ENCODE measurements at regions not wholly inside any gene's neighbourhood (a gene's known extent, or its start where the extent isn't known, plus 50 kb on each side); places are given as distances from the start of the nearest gene placed in this dataset.

- Mint-ChIP-seq H3K27ac (ENCODE audit: unreplicated experiment) (no peak overlapping the region), H3K27me3 (ENCODE audit: unreplicated experiment) (peaks cover 8% of the 10 kb centered on the region), H3K36me3 (ENCODE audit: low read depth, unreplicated experiment) (peaks cover 18% of the 10 kb centered on the region), H3K4me1 (ENCODE audit: unreplicated experiment) (peaks cover 6% of the 10 kb centered on the region), H3K4me3 (ENCODE audit: unreplicated experiment) (no peak overlapping the region), H3K9me3 (ENCODE audit: unreplicated experiment) (no peaks in the 10 kb centered on the region)
- TF ChIP-seq CTCF (IDR thresholded peaks at IDR 0.05; ENCODE audit: unreplicated experiment): no peak
- no peak for DNase-seq (ENCODE audit: low spot score)
These were observed 139.6 kb upstream of the ASB18 start for GRCh38 chr2:236403811-236404210.

GRCh38 chr2:236404346-236404745, 140.1 kb upstream of the ASB18 start:
- Mint-ChIP-seq H3K9me3 (ENCODE audit: unreplicated experiment) (no peaks in the 10 kb centered on the region), H3K36me3 (ENCODE audit: low read depth, unreplicated experiment) (peaks cover 18% of the 10 kb centered on the region), H3K4me1 (ENCODE audit: unreplicated experiment) (peaks cover 6% of the 10 kb centered on the region), H3K27me3 (ENCODE audit: unreplicated experiment) (peaks cover 8% of the 10 kb centered on the region), H3K4me3 (ENCODE audit: unreplicated experiment) (no peak overlapping the region), H3K27ac (ENCODE audit: unreplicated experiment) (no peak overlapping the region)
- no peak for TF ChIP-seq CTCF (IDR thresholded peaks at IDR 0.05; ENCODE audit: unreplicated experiment)
- no peak for DNase-seq (ENCODE audit: low spot score)

- Mint-ChIP-seq H3K4me3 (ENCODE audit: unreplicated experiment) (no peak overlapping the region), H3K27ac (ENCODE audit: unreplicated experiment) (no peak overlapping the region), H3K4me1 (ENCODE audit: unreplicated experiment) (peaks cover 6% of the 10 kb centered on the region), H3K36me3 (ENCODE audit: low read depth, unreplicated experiment) (peaks cover 16% of the 10 kb centered on the region), H3K9me3 (ENCODE audit: unreplicated experiment) (no peaks in the 10 kb centered on the region), H3K27me3 (ENCODE audit: unreplicated experiment) (peaks cover 6% of the 10 kb centered on the region)
- DNase-seq (ENCODE audit: low spot score): no peak
- no peak for TF ChIP-seq CTCF (IDR thresholded peaks at IDR 0.05; ENCODE audit: unreplicated experiment)
These were observed 141.2 kb upstream of the ASB18 start for GRCh38 chr2:236405357-236405756.

- Mint-ChIP-seq H3K36me3 (ENCODE audit: low read depth, unreplicated experiment) (peaks cover 15% of the 10 kb centered on the region), H3K4me3 (ENCODE audit: unreplicated experiment) (no peak overlapping the region), H3K4me1 (ENCODE audit: unreplicated experiment) (no peaks in the 10 kb centered on the region), H3K9me3 (ENCODE audit: unreplicated experiment) (no peaks in the 10 kb centered on the region), H3K27ac (ENCODE audit: unreplicated experiment) (no peak overlapping the region), H3K27me3 (ENCODE audit: unreplicated experiment) (peaks cover 3% of the 10 kb centered on the region)
- TF ChIP-seq CTCF (IDR thresholded peaks at IDR 0.05; ENCODE audit: unreplicated experiment): no peak
- DNase-seq (ENCODE audit: low spot score): no peak
These were observed 143.9 kb upstream of the ASB18 start for GRCh38 chr2:236408090-236408489.

GRCh38 chr2:236408786-236409185, 144.6 kb upstream of the ASB18 start:
- TF ChIP-seq CTCF (IDR thresholded peaks at IDR 0.05; ENCODE audit: unreplicated experiment): no peak
- peaks cover 15% of the 10 kb centered on the region for H3K36me3 Mint-ChIP-seq (ENCODE audit: low read depth, unreplicated experiment)
- no peaks in the 10 kb centered on the region for H3K27me3 Mint-ChIP-seq (ENCODE audit: unreplicated experiment)
- DNase-seq (ENCODE audit: low spot score): no peak
- no peaks in the 10 kb centered on the region for H3K9me3 Mint-ChIP-seq (ENCODE audit: unreplicated experiment)
- no peak overlapping the region for H3K4me3 Mint-ChIP-seq (ENCODE audit: unreplicated experiment)
- H3K27ac Mint-ChIP-seq (ENCODE audit: unreplicated experiment): no peak overlapping the region
- H3K4me1 Mint-ChIP-seq (ENCODE audit: unreplicated experiment): no peaks in the 10 kb centered on the region

Measured in endothelial cell (in vitro differentiated cells).